GM12875 (cell line): ENCODE measurements at regions not wholly inside any gene's neighbourhood (a gene's known extent, or its start where the extent isn't known, plus 50 kb on each side); places are given as distances from the start of the nearest gene placed in this dataset.

ENCODE experiments used
- H3K4me3 ChIP-seq: one replicate; pipeline ENCODE4 v1.5.1; 2011; ENCODE audit warnings: low read depth, low read length, control low read depth
- CTCF ChIP-seq: IDR thresholded peaks from 2 replicates; pipeline ENCODE4 v1.5.1; 2011; ENCODE audit warnings: low read depth, mild to moderate bottlenecking, control low read depth, inconsistent platforms, low read length, moderate library complexity, borderline replicate concordance; ENCODE audit not compliant: insufficient read depth

- TF ChIP-seq CTCF, result no peak
- H3K4me3 ChIP-seq, result no peak overlapping the region
These were observed 197.7 kb upstream of the ROBO2 start for GRCh38 chr3:76842216-76842615.

- no peak for TF ChIP-seq CTCF
- no peak overlapping the region for H3K4me3 ChIP-seq
These were observed 184.4 kb upstream of the ROBO2 start for GRCh38 chr3:76855451-76855850.

GRCh38 chr3:76859596-76859995 is 180.3 kb upstream of the ROBO2 start:
- TF ChIP-seq CTCF, result no peak

GRCh38 chr3:76864355-76864754 is 175.5 kb upstream of the ROBO2 start:
- TF ChIP-seq CTCF, result no peak
- no peak overlapping the region for H3K4me3 ChIP-seq

More at GRCh38 chr3:76859596-76859995, 180.3 kb upstream of the ROBO2 start:
- H3K4me3 ChIP-seq, result no peak overlapping the region

- TF ChIP-seq CTCF, result no peak
- H3K4me3 ChIP-seq, result no peak overlapping the region
These were observed 173.0 kb upstream of the ROBO2 start for GRCh38 chr3:76866729-76867408.

GRCh38 chr3:76869726-76870384 is 170.0 kb upstream of the ROBO2 start:
- H3K4me3 ChIP-seq, result no peak overlapping the region
- no peak for TF ChIP-seq CTCF

- no peak for TF ChIP-seq CTCF
These were observed 168.2 kb upstream of the ROBO2 start for GRCh38 chr3:76871655-76872054.

More at GRCh38 chr3:76871655-76872054, 168.2 kb upstream of the ROBO2 start:
- no peak overlapping the region for H3K4me3 ChIP-seq
